A673 (cell line): ENCODE measurements at regions not wholly inside any gene's neighbourhood (a gene's known extent, or its start where the extent isn't known, plus 50 kb on each side); places are given as distances from the start of the nearest gene placed in this dataset.

Source experiments
- BruUV-seq: library from RNA; stranded (reverse); fragments of 400-500 nt; replicated peaks from 2 replicates; lab custom pipeline; 2021; lab: Mats Ljungman, UMichigan
- CTCF ChIA-PET: fragments of 300-600 bp; sonication (Branson Sonifier 250); formaldehyde crosslinking; loops from one replicate; lab custom pipeline; 2022; ENCODE audit warnings: antibody characterized with exemption; lab: Charles Lee
- POLR2A ChIA-PET: fragments of 300-600 bp; sonication (Branson Sonifier 250); formaldehyde crosslinking; loops from one replicate; lab custom pipeline; 2022; ENCODE audit warnings: antibody characterized with exemption; ENCODE audit not compliant: low non-redundant PET; lab: Charles Lee
- DNase-seq: peaks from one replicate; pipeline ENCODE4 v3.0.0-alpha.2; 2015; ENCODE audit warnings: low spot score
- H3K27ac ChIP-seq: fragments of 200-600 bp; sonication (generic); 2 replicates; pipeline ENCODE4 v1.5.1; 2016; ENCODE audit warnings: mixed run types, low read depth, mild to moderate bottlenecking, mixed read lengths, antibody characterized with exemption, low read length; ENCODE audit not compliant: poor library complexity, severe bottlenecking
- H3K27me3 ChIP-seq: fragments of 200-600 bp; sonication (generic); replicated peaks from 2 replicates; pipeline ENCODE4 v1.6.1; 2017; ENCODE audit warnings: mixed run types, low read depth, mild to moderate bottlenecking, mixed read lengths, antibody characterized with exemption, low read length; ENCODE audit not compliant: insufficient read depth, poor library complexity
- H3K36me3 ChIP-seq: fragments of 200-600 bp; sonication (generic); 2 replicates; pipeline ENCODE4 v1.6.1; 2016; ENCODE audit warnings: mixed run types, mild to moderate bottlenecking, mixed read lengths, antibody characterized with exemption, low read length; ENCODE audit not compliant: insufficient read depth, poor library complexity, severe bottlenecking
- H3K4me1 ChIP-seq: fragments of 200-600 bp; sonication (generic); 2 replicates; pipeline ENCODE4 v1.6.1; 2017; ENCODE audit warnings: mixed run types, mild to moderate bottlenecking, mixed read lengths, antibody characterized with exemption, low read length; ENCODE audit not compliant: insufficient read depth, poor library complexity, severe bottlenecking
- H3K4me3 ChIP-seq: fragments of 200-600 bp; sonication (generic); 2 replicates; pipeline ENCODE4 v1.5.1; 2016; ENCODE audit warnings: low read depth, mixed run types, mild to moderate bottlenecking, mixed read lengths, low read length; ENCODE audit not compliant: poor library complexity, severe bottlenecking
- H3K9me3 ChIP-seq: fragments of 200-600 bp; sonication (generic); 2 replicates; pipeline ENCODE4 v1.6.1; 2016; ENCODE audit warnings: mixed run types, low read depth, mild to moderate bottlenecking, mixed read lengths, antibody characterized with exemption, low read length; ENCODE audit not compliant: poor library complexity, severe bottlenecking
- CTCF ChIP-seq: fragments of 300-800, 200-600 bp; sonication (generic); conservative IDR thresholded peaks from 2 replicates; pipeline ENCODE4 v1.5.1; 2017; ENCODE audit warnings: low read depth, mild to moderate bottlenecking, antibody characterized with exemption, low read length, moderate library complexity, mixed read lengths
- EZH2 ChIP-seq: fragments of 200-600 bp; sonication (generic); IDR thresholded peaks from 2 replicates; pipeline ENCODE4 v1.6.1; 2017; ENCODE audit warnings: borderline replicate concordance, low read depth, mild to moderate bottlenecking, mixed read lengths, antibody characterized with exemption, low read length; ENCODE audit not compliant: poor library complexity, severe bottlenecking
- intact Hi-C: fragments of 100-400 bp; cut with micrococcal nuclease; formaldehyde crosslinking; loops from one replicate; pipeline ENCODE4 v1.10.0; 2022; ENCODE audit not compliant: unreplicated experiment

GRCh38 chr16:65905331-65905730, 461.2 kb upstream of the CDH5 start:
- intact Hi-C loops = no loop called here
- Histone ChIP-seq H3K36me3 (no peaks in the 10 kb centered on the region), H3K4me3 (no peak overlapping the region), H3K27me3 (no peaks in the 10 kb centered on the region), H3K27ac (no peak overlapping the region), H3K4me1 (no peaks in the 10 kb centered on the region), H3K9me3 (no peaks in the 10 kb centered on the region)
- ChIA-PET CTCF (no interaction called here), POLR2A (no interaction called here)
- TF ChIP-seq EZH2 (no peak), CTCF (no peak)
- DNase-seq = no peak
- BruUV-seq = no TSS peak

- H3K36me3 ChIP-seq = no peaks in the 10 kb centered on the region
- H3K4me1 ChIP-seq = no peaks in the 10 kb centered on the region
- H3K27me3 ChIP-seq = no peaks in the 10 kb centered on the region
- ChIA-PET CTCF (no interaction called here), POLR2A (no interaction called here)
- intact Hi-C loops = no loop called here
- H3K9me3 ChIP-seq = no peaks in the 10 kb centered on the region
- no TSS peak for BruUV-seq
- no peak overlapping the region for H3K27ac ChIP-seq
- no peak for TF ChIP-seq CTCF
- TF ChIP-seq EZH2 = no peak
- no peak for DNase-seq
- no peak overlapping the region for H3K4me3 ChIP-seq
These were observed 469.9 kb upstream of the CDH5 start for GRCh38 chr16:65896448-65897153.

- Histone ChIP-seq H3K27ac (no peak overlapping the region), H3K4me1 (no peaks in the 10 kb centered on the region), H3K4me3 (no peak overlapping the region), H3K36me3 (no peaks in the 10 kb centered on the region), H3K27me3 (no peaks in the 10 kb centered on the region), H3K9me3 (no peaks in the 10 kb centered on the region)
- intact Hi-C loops = no loop called here
- TF ChIP-seq CTCF = no peak
- no peak for TF ChIP-seq EZH2
- CTCF ChIA-PET = no interaction called here
- DNase-seq = no peak
- POLR2A ChIA-PET = no interaction called here
- no TSS peak for BruUV-seq
These were observed 470.6 kb upstream of the CDH5 start for GRCh38 chr16:65895906-65896305.
